ENCODE measurements at regions not wholly inside any gene's neighbourhood (a gene's known extent, or its start where the extent isn't known, plus 50 kb on each side); places are given as distances from the start of the nearest gene placed in this dataset.

- DNase-seq (no peak), ATAC-seq (no peak)
- ChIA-PET CTCF (no interaction called here), POLR2A (no interaction called here)
- Mint-ChIP-seq H3K9me3 (ENCODE audit: insufficient read depth) (no peaks in the 10 kb centered on the region), H3K4me1 (ENCODE audit: low read depth) (no peaks in the 10 kb centered on the region), H3K36me3 (ENCODE audit: low read depth) (no peaks in the 10 kb centered on the region), H3K27me3 (ENCODE audit: low read depth) (no peaks in the 10 kb centered on the region), H3K4me3 (no peak overlapping the region), H3K27ac (no peak overlapping the region)
Measured at GRCh38 chr9:111187376-111187775, 142.6 kb downstream of the OR2K2 start.

GRCh38 chr9:111186021-111186530, 143.9 kb downstream of the OR2K2 start:
- no peaks in the 10 kb centered on the region for H3K4me1 Mint-ChIP-seq (ENCODE audit: low read depth)
- CTCF ChIA-PET: no interaction called here
- no peaks in the 10 kb centered on the region for H3K36me3 Mint-ChIP-seq (ENCODE audit: low read depth)
- no peaks in the 10 kb centered on the region for H3K27me3 Mint-ChIP-seq (ENCODE audit: low read depth)
- no peak overlapping the region for H3K27ac Mint-ChIP-seq
- ATAC-seq: no peak
- DNase-seq: no peak
- no peak overlapping the region for H3K4me3 Mint-ChIP-seq
- no peaks in the 10 kb centered on the region for H3K9me3 Mint-ChIP-seq (ENCODE audit: insufficient read depth)
- POLR2A ChIA-PET: no interaction called here

- no peaks in the 10 kb centered on the region for H3K27me3 Mint-ChIP-seq (ENCODE audit: low read depth)
- DNase-seq (no peak), ATAC-seq (no peak)
- H3K4me1 Mint-ChIP-seq (ENCODE audit: low read depth): no peaks in the 10 kb centered on the region
- no peaks in the 10 kb centered on the region for H3K36me3 Mint-ChIP-seq (ENCODE audit: low read depth)
- no peak overlapping the region for H3K27ac Mint-ChIP-seq
- POLR2A ChIA-PET: no interaction called here
- H3K4me3 Mint-ChIP-seq: no peak overlapping the region
- H3K9me3 Mint-ChIP-seq (ENCODE audit: insufficient read depth): no peaks in the 10 kb centered on the region
- CTCF ChIA-PET: no interaction called here
Measured at GRCh38 chr9:111180811-111181210, 142.5 kb upstream of the LPAR1 start.

- no peak overlapping the region for H3K27ac Mint-ChIP-seq
- no peak for ATAC-seq
- no peak overlapping the region for H3K4me3 Mint-ChIP-seq
- ChIA-PET POLR2A (no interaction called here), CTCF (no interaction called here)
- H3K36me3 Mint-ChIP-seq (ENCODE audit: low read depth): no peaks in the 10 kb centered on the region
- no peaks in the 10 kb centered on the region for H3K27me3 Mint-ChIP-seq (ENCODE audit: low read depth)
- H3K4me1 Mint-ChIP-seq (ENCODE audit: low read depth): no peaks in the 10 kb centered on the region
- no peak for DNase-seq
- H3K9me3 Mint-ChIP-seq (ENCODE audit: insufficient read depth): no peaks in the 10 kb centered on the region
Measured at GRCh38 chr9:111179577-111179976, 141.3 kb upstream of the LPAR1 start.

- no peaks in the 10 kb centered on the region for H3K36me3 Mint-ChIP-seq (ENCODE audit: low read depth)
- ATAC-seq (no peak), DNase-seq (no peak)
- no peak overlapping the region for H3K4me3 Mint-ChIP-seq
- no peak overlapping the region for H3K27ac Mint-ChIP-seq
- no peaks in the 10 kb centered on the region for H3K4me1 Mint-ChIP-seq (ENCODE audit: low read depth)
- H3K27me3 Mint-ChIP-seq (ENCODE audit: low read depth): no peaks in the 10 kb centered on the region
- ChIA-PET CTCF (no interaction called here), POLR2A (no interaction called here)
- H3K9me3 Mint-ChIP-seq (ENCODE audit: insufficient read depth): no peaks in the 10 kb centered on the region
Measured at GRCh38 chr9:111178331-111179055, 140.2 kb upstream of the LPAR1 start.

GRCh38 chr9:111176511-111176910, 138.2 kb upstream of the LPAR1 start:
- H3K4me3 Mint-ChIP-seq: no peak overlapping the region
- CTCF ChIA-PET: no interaction called here
- DNase-seq (no peak), ATAC-seq (no peak)
- no peak overlapping the region for H3K27ac Mint-ChIP-seq
- H3K36me3 Mint-ChIP-seq (ENCODE audit: low read depth): no peaks in the 10 kb centered on the region
- H3K9me3 Mint-ChIP-seq (ENCODE audit: insufficient read depth): no peaks in the 10 kb centered on the region
- H3K27me3 Mint-ChIP-seq (ENCODE audit: low read depth): no peaks in the 10 kb centered on the region
- H3K4me1 Mint-ChIP-seq (ENCODE audit: low read depth): no peaks in the 10 kb centered on the region
- POLR2A ChIA-PET: no interaction called here

- H3K4me3 Mint-ChIP-seq: no peak overlapping the region
- POLR2A ChIA-PET: no interaction called here
- H3K36me3 Mint-ChIP-seq (ENCODE audit: low read depth): no peaks in the 10 kb centered on the region
- no peaks in the 10 kb centered on the region for H3K9me3 Mint-ChIP-seq (ENCODE audit: insufficient read depth)
- no peaks in the 10 kb centered on the region for H3K4me1 Mint-ChIP-seq (ENCODE audit: low read depth)
- no peak overlapping the region for H3K27ac Mint-ChIP-seq
- ATAC-seq (no peak), DNase-seq (no peak)
- no peaks in the 10 kb centered on the region for H3K27me3 Mint-ChIP-seq (ENCODE audit: low read depth)
- CTCF ChIA-PET: no interaction called here
Measured at GRCh38 chr9:111175350-111175749, 137.1 kb upstream of the LPAR1 start.

GRCh38 chr9:111167341-111167740, 129.1 kb upstream of the LPAR1 start:
- peaks cover 16% of the 10 kb centered on the region for H3K9me3 Mint-ChIP-seq (ENCODE audit: insufficient read depth)
- H3K36me3 Mint-ChIP-seq (ENCODE audit: low read depth): no peaks in the 10 kb centered on the region
- H3K4me1 Mint-ChIP-seq (ENCODE audit: low read depth): no peaks in the 10 kb centered on the region
- ChIA-PET POLR2A (no interaction called here), CTCF (no interaction called here)
- no peaks in the 10 kb centered on the region for H3K27me3 Mint-ChIP-seq (ENCODE audit: low read depth)
- no peak for DNase-seq
- ATAC-seq: no peak
- H3K4me3 Mint-ChIP-seq: no peak overlapping the region
- H3K27ac Mint-ChIP-seq: no peak overlapping the region

- Mint-ChIP-seq H3K9me3 (ENCODE audit: insufficient read depth) (peaks cover 16% of the 10 kb centered on the region), H3K27ac (no peak overlapping the region)
- CTCF ChIA-PET: interaction anchor here (1.3 kb wide), 1 partner anchor 136 kb away, joined by 3 read pairs; no protein-coding TSS in a partner anchor
Measured at GRCh38 chr9:111163716-111164389, 125.6 kb upstream of the LPAR1 start.

GRCh38 chr9:111162026-111162425, 123.8 kb upstream of the LPAR1 start:
- no peaks in the 10 kb centered on the region for H3K4me1 Mint-ChIP-seq (ENCODE audit: low read depth)
- CTCF ChIA-PET: no interaction called here
- no peak for ATAC-seq

More at GRCh38 chr9:111163716-111164389, 125.6 kb upstream of the LPAR1 start:
- ATAC-seq (no peak), DNase-seq (no peak)
- Mint-ChIP-seq H3K4me1 (ENCODE audit: low read depth) (no peaks in the 10 kb centered on the region), H3K27me3 (ENCODE audit: low read depth) (no peaks in the 10 kb centered on the region), H3K4me3 (no peak overlapping the region), H3K36me3 (ENCODE audit: low read depth) (no peaks in the 10 kb centered on the region)
- POLR2A ChIA-PET: no interaction called here

GRCh38 chr9:111161015-111161415, 122.7 kb upstream of the LPAR1 start:
- ChIA-PET CTCF (no interaction called here), POLR2A (no interaction called here)
- no peaks in the 10 kb centered on the region for H3K27me3 Mint-ChIP-seq (ENCODE audit: low read depth)
- no peaks in the 10 kb centered on the region for H3K9me3 Mint-ChIP-seq (ENCODE audit: insufficient read depth)
- no peak overlapping the region for H3K27ac Mint-ChIP-seq
- ATAC-seq (no peak), DNase-seq (no peak)
- no peak overlapping the region for H3K4me3 Mint-ChIP-seq
- no peaks in the 10 kb centered on the region for H3K36me3 Mint-ChIP-seq (ENCODE audit: low read depth)
- H3K4me1 Mint-ChIP-seq (ENCODE audit: low read depth): no peaks in the 10 kb centered on the region

More at GRCh38 chr9:111162026-111162425, 123.8 kb upstream of the LPAR1 start:
- no peak for DNase-seq
- H3K27me3 Mint-ChIP-seq (ENCODE audit: low read depth): no peaks in the 10 kb centered on the region
- no peaks in the 10 kb centered on the region for H3K36me3 Mint-ChIP-seq (ENCODE audit: low read depth)
- H3K27ac Mint-ChIP-seq: no peak overlapping the region
- peaks cover 5% of the 10 kb centered on the region for H3K9me3 Mint-ChIP-seq (ENCODE audit: insufficient read depth)
- H3K4me3 Mint-ChIP-seq: no peak overlapping the region
- POLR2A ChIA-PET: no interaction called here

- POLR2A ChIA-PET: no interaction called here
- Mint-ChIP-seq H3K27ac (no peak overlapping the region), H3K4me3 (no peak overlapping the region), H3K9me3 (ENCODE audit: insufficient read depth) (no peaks in the 10 kb centered on the region), H3K4me1 (ENCODE audit: low read depth) (no peaks in the 10 kb centered on the region), H3K36me3 (ENCODE audit: low read depth) (no peaks in the 10 kb centered on the region), H3K27me3 (ENCODE audit: low read depth) (no peaks in the 10 kb centered on the region)
- no peak for DNase-seq
- CTCF ChIA-PET: no interaction called here
- ATAC-seq: no peak
Measured at GRCh38 chr9:111158999-111159398, 120.7 kb upstream of the LPAR1 start.
